Mesodermal cell (in vitro differentiated cells): ENCODE measurements at regions not wholly inside any gene's neighbourhood (a gene's known extent, or its start where the extent isn't known, plus 50 kb on each side); places are given as distances from the start of the nearest gene placed in this dataset.

Experiments
- H3K27ac ChIP-seq: 2 replicates; pipeline ENCODE4 v1.7.0; 2013; ENCODE audit warnings: mild to moderate bottlenecking, low read depth, low read length, moderate library complexity; ENCODE audit not compliant: severe bottlenecking
- H3K36me3 ChIP-seq: 2 replicates; pipeline ENCODE4 v1.7.1; 2013; ENCODE audit warnings: mild to moderate bottlenecking, low read length, moderate library complexity; ENCODE audit not compliant: control insufficient read depth, insufficient read depth
- H3K4me1 ChIP-seq: one replicate; pipeline ENCODE4 v1.7.1; 2013; ENCODE audit warnings: mild to moderate bottlenecking, low read length; ENCODE audit not compliant: insufficient read depth, control insufficient read depth, poor library complexity, severe bottlenecking
- H3K4me3 ChIP-seq: 2 replicates; pipeline ENCODE4 v1.7.0; 2013; ENCODE audit warnings: low read length, control low read depth, mild to moderate bottlenecking; ENCODE audit not compliant: insufficient read depth, poor library complexity, severe bottlenecking; ENCODE audit errors: extremely low read depth
- H3K9me3 ChIP-seq: 2 replicates; pipeline ENCODE4 v1.7.1; 2013; ENCODE audit warnings: mild to moderate bottlenecking, low read length, moderate library complexity; ENCODE audit not compliant: control insufficient read depth
- WGBS, 2 experiments: methylation state at CpG; one replicate each; pipeline ENCODE4 v1.1.5; 2013; ENCODE audit warnings: missing lambda C conversion rate in 2 of 2; ENCODE audit not compliant: insufficient coverage in 2 of 2; 5-methylcytosine and 5-hydroxymethylcytosine counted together

DNA sequence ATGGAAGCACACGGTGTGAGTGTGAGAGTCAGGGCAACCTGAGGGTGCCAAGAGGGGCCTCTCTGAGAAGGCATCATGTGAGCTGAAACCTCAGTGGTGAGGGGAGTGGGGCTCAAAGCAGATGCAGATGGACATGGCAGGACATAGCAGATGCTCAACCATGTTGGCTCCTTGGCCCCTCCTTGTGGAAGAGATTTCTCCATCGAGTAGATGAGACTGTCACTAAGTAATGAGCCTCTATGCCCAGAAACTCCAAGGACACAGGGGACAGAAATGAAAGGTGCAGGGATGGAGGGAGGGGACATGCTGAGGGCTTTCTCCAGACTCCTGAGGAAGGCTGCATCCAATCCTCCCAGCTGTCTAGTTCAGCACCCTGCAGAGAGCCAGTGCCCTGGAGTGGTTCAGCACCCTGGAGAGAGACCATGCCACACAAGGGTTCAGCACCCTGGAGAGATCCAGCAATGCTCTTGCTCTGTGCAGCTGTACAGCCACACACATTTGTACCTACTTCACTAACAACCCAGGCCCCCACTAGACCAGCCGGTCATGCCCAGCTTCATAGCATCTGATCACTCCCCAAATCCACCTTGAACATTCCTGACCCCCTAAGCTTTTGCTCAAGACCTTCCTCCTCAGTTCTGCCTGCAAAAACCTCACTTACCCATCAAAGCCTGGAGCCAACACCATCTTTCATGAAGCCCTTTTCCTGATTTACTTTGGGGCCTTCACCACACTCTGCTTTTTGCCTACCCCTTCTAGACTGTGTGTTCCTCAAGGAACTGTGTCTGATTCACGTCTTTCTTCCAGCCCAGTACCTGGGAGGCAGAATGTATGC is 252.0 kb downstream of the CTTN start:
- Histone ChIP-seq H3K9me3 (no peaks in the 10 kb centered on the region), H3K4me1 (no peaks in the 10 kb centered on the region), H3K27ac (no peak overlapping the region), H3K36me3 (no peaks in the 10 kb centered on the region), H3K4me3 (no peak overlapping the region)
- WGBS, 2 experiments, result 50 to 64% methylated on average over 2 to 3 of the region's 4 CpGs

DNA sequence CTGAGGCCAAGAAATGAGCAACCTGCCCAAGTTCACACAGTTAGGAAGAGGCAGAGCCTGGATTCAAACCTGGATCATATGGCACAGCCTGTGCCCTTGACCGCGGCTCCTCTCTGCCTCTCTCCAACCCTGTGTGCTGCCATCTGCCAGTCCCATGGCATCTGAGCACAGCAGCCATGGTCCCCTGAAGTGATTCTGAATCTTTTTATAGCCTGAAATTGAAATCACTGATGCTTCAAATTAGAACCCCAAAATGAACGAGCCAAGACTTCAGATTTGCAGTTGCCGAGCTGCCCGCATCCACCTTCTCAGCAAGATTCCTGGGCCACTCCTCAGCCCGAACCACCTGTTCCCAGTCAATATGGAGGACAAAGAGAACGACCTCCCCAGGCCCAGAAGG is 252.7 kb downstream of the CTTN start:
- Histone ChIP-seq H3K9me3 (no peaks in the 10 kb centered on the region), H3K27ac (no peak overlapping the region), H3K36me3 (no peaks in the 10 kb centered on the region), H3K4me3 (no peak overlapping the region), H3K4me1 (no peaks in the 10 kb centered on the region)
- 78 to 83% methylated on average over 1 to 5 of the region's 7 CpGs for WGBS, 2 experiments

GRCh38 chr11:70654016-70654415 is 255.7 kb downstream of the CTTN start:
- WGBS, 2 experiments, result 89 to 90% methylated on average over 6 to 7 of the region's 8 CpGs
- Histone ChIP-seq H3K4me3 (no peak overlapping the region), H3K4me1 (no peaks in the 10 kb centered on the region)

DNA sequence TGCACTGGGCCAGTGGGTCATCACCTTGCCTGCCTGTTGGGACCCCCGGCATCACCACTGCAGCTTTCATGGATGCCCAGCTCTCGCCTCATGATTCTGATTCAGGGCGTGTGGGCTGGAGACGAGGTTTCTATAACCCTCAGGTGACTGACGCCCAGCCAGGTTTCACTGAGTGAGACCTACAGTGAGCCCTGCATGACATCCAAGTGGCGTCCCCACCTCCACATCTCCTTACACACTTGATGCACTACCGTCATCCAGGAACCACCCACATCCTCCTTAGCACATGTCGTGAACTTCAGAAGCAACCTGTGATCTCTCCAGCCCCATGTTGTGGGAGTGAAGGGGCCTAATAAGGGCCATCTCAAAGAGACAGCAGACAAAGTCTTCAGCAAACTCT is 257.5 kb downstream of the CTTN start:
- Histone ChIP-seq H3K36me3 (no peaks in the 10 kb centered on the region), H3K27ac (no peak overlapping the region), H3K4me3 (no peak overlapping the region), H3K9me3 (no peaks in the 10 kb centered on the region), H3K4me1 (no peaks in the 10 kb centered on the region)
- WGBS, 2 experiments, result 86 to 91% methylated on average over 7 of the region's 8 CpGs

More at GRCh38 chr11:70654016-70654415, 255.7 kb downstream of the CTTN start:
- no peak overlapping the region for H3K27ac ChIP-seq
- H3K9me3 ChIP-seq, result no peaks in the 10 kb centered on the region
- H3K36me3 ChIP-seq, result no peaks in the 10 kb centered on the region

- H3K4me1 ChIP-seq, result no peaks in the 10 kb centered on the region
- H3K27ac ChIP-seq, result no peak overlapping the region
- WGBS, 2 experiments, result 64 to 69% methylated on average over 10 of the region's 10 CpGs
- no peak overlapping the region for H3K4me3 ChIP-seq
- no peaks in the 10 kb centered on the region for H3K36me3 ChIP-seq
- H3K9me3 ChIP-seq, result no peaks in the 10 kb centered on the region
These were observed 257.9 kb downstream of the CTTN start for GRCh38 chr11:70656252-70656651.

DNA sequence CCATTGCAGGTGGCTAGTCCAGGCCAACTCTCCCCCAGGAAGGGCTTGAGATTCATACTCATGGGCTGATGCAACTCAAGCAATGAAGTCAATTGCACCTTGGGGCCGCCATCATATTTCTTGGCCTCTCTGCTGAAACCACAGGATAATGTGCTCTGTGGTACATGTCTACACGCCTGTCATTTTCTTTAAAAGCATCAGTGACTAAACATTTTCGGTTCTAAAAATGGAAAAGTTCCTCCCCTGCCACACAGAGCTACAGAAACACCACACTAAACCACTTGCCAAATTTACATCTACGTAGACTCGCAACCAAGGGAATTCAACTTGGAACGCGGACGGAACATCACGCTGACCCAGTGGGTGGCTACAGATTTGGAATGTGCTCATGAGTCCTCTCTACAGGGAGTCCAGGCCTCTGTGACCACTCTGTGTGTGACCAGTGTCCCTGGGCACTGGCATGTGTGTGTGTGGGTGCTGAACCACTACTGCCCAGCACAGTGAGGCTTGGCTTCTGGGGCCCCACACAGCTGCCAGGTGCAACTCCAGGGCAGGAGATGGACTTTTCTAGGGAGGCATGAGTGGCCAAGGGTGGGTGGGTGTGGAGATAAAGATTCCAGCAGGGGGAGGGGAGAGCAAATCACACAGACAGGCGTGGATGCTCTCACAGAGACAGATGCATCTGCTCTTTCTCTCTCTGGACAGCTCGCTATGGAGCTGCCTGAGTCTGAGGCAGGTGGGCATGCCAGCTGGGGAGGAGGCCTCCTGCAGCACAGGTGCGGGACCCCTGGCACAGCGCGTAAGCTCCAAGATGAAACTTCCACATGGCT is 261.9 kb downstream of the CTTN start:
- WGBS, 2 experiments, result 89 to 90% methylated on average over 11 to 14 of the region's 14 CpGs
- Histone ChIP-seq H3K9me3 (no peaks in the 10 kb centered on the region), H3K36me3 (no peaks in the 10 kb centered on the region), H3K4me1 (peaks cover 4% of the 10 kb centered on the region), H3K4me3 (no peak overlapping the region), H3K27ac (no peak overlapping the region)

DNA sequence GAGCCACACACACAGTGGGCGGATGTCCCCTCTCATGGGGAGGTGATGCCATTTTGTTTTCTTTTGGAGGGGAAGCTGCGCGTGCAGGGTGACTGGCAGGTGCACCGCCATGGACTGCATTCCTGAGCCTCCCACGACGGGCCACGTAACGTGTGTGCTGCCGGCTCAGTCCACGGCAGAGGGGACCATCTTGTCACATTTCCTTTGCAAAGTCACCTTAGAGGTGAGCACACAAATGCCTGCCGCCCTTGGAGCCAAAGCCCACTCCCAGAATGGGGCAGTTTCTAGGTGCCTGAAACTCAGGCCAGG is 262.5 kb downstream of the CTTN start:
- 89 to 97% methylated on average over 11 of the region's 11 CpGs for WGBS, 2 experiments
- Histone ChIP-seq H3K9me3 (no peaks in the 10 kb centered on the region), H3K36me3 (no peaks in the 10 kb centered on the region), H3K4me3 (no peak overlapping the region), H3K27ac (no peak overlapping the region), H3K4me1 (peaks cover 4% of the 10 kb centered on the region)

DNA sequence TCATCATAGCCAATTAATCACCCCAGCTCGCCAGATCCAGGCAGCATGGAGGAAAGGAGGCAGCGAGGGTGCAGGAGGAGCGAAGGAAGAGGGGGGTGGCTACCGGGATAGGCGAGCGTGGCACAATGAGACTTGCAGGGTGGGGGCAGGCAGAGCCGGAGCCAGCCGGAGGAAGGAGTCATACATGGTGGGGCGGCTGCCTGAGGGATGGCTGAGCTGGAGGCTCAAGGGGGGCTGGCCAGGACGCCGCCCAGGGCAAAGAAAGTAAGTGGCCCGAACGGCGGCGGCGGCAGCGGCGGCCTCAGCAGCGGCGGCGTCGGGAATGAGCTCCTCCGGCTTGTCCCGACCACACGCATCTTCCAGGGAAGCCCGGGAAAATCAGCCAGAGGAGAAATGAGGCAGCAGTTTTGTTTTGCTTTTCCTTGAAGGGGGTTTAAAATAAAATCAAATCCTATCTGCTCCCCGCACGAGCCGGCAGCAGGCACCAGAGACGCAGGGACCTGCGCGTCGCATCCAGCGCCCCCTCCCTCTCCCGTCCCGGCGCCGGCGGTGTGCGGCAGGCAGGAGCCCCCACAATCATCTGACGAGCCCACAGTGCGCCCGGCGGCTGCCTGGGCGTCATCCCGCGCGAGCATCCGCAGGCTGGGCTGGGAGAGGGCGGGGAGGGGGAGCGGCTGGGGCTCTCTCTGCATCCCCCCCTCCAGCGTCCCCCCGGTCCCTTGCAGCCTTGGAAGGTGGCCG is 263.6 kb downstream of the CTTN start:
- peak overlapping the region; percentile 53 for H3K27ac ChIP-seq
- H3K4me3 ChIP-seq, result peak overlapping the region; percentile 44
- no peaks in the 10 kb centered on the region for H3K9me3 ChIP-seq
- peaks cover 4% of the 10 kb centered on the region for H3K4me1 ChIP-seq
- 0 to 1% methylated on average over 35 to 36 of the region's 54 CpGs for WGBS, 2 experiments
- no peaks in the 10 kb centered on the region for H3K36me3 ChIP-seq

DNA sequence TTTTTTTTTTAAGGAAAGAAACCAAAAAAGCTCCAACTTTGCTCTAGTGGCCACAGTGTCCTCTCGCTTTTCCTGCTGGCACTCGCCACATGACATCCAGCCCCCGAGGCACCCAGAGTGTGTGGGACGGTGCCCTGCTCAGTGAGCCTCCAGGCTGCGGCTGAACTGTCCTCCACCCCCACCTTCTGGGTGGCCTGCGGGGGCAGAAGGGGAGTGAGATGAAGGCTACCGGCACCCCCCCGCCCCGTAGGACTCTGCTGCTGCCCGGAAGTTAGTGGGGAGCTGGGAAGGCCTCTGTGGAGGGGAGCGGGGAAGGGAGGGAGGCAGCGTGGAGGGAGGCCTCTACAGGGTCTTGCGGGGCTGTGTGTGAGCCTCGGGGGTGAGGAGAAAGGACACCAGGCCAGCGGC is 264.4 kb downstream of the CTTN start:
- Histone ChIP-seq H3K9me3 (no peaks in the 10 kb centered on the region), H3K4me3 (peak overlapping the region; percentile 44), H3K36me3 (no peaks in the 10 kb centered on the region), H3K4me1 (peaks cover 4% of the 10 kb centered on the region), H3K27ac (no peak overlapping the region)
- 38 to 53% methylated on average over 5 to 12 of the region's 15 CpGs for WGBS, 2 experiments

GRCh38 chr11:70663815-70664214 is 265.5 kb downstream of the CTTN start:
- WGBS, 2 experiments, result 81 to 87% methylated on average over 5 of the region's 5 CpGs
- Histone ChIP-seq H3K4me1 (peaks cover 4% of the 10 kb centered on the region), H3K36me3 (no peaks in the 10 kb centered on the region), H3K9me3 (no peaks in the 10 kb centered on the region), H3K27ac (no peak overlapping the region), H3K4me3 (no peak overlapping the region)
